HepG2 (cell line): ENCODE measurements at regions not wholly inside any gene's neighbourhood (a gene's known extent, or its start where the extent isn't known, plus 50 kb on each side); places are given as distances from the start of the nearest gene placed in this dataset.

ENCODE experiments used
- ATAC-seq: fragments of 200-7000 bp; cut with Tn5 transposase; 3 replicates; pipeline ENCODE4 v1.9.1; 2020; ENCODE audit warnings: mild to moderate bottlenecking, moderate library complexity
- BruUV-seq: library from RNA; stranded (reverse); fragments of 400-500 nt; replicated peaks from 2 replicates; lab custom pipeline; 2021; lab: Mats Ljungman, UMichigan
- CTCF ChIA-PET: fragments of 300-600 bp; formaldehyde crosslinking; extraction: SDS; loops from one replicate; lab custom pipeline; 2021; ENCODE audit warnings: low total read pairs, inconsistent platforms, low intra/inter-chr PET ratio; lab: Yijun Ruan, JAX
- POLR2A ChIA-PET: fragments of 350-600 bp; sonication (Branson Sonifier 250); formaldehyde crosslinking; loops from one replicate; lab custom pipeline; 2020; ENCODE audit warnings: antibody characterized with exemption, inconsistent platforms; lab: Yijun Ruan, JAX
- DNase-seq: peaks from one replicate; pipeline ENCODE4 v3.0.0-alpha.2; 2015; ENCODE audit warnings: low spot score
- FAIRE-seq: peaks from 3 replicates; lab custom pipeline; 2011; peaks lifted over from hg19 to GRCh38; lab: Jason Lieb, UNC
- H2AFZ ChIP-seq: one replicate; pipeline ENCODE4 v1.6.1; 2011; ENCODE audit warnings: low read length, inconsistent platforms
- H3K27ac ChIP-seq: fragments of 300-600 bp; 3 replicates; pipeline ENCODE4 v1.8.0; 2011; ENCODE audit warnings: mixed run types, mild to moderate bottlenecking, mixed read lengths, low read length, inconsistent platforms; ENCODE audit not compliant: insufficient read depth; ENCODE audit errors: extremely low read length
- H3K27me3 ChIP-seq, 2 experiments: fragments of 200-600 bp in 1 of 2; 2 replicates in 1 of 2; 3 replicates in 1 of 2; pipeline versions ENCODE4 v1.6.0 to v1.8.0; 2011; ENCODE audit warnings: low read length in 2 of 2, mild to moderate bottlenecking in 2 of 2, moderate library complexity in 2 of 2, inconsistent platforms in 1 of 2; ENCODE audit not compliant: insufficient read depth in 2 of 2, control insufficient read depth in 1 of 2
- H3K36me3 ChIP-seq, 2 experiments: fragments of 200-600 bp in 1 of 2; replicated peaks in 1 of 2; 2 replicates in 1 of 2; 3 replicates in 1 of 2; pipeline versions ENCODE4 v1.5.1 to v1.8.0; 2011; ENCODE audit warnings: low read length in 2 of 2, inconsistent platforms in 1 of 2; ENCODE audit not compliant: insufficient read depth in 2 of 2, control insufficient read depth in 1 of 2
- H3K4me1 ChIP-seq: 2 replicates; pipeline ENCODE4 v1.5.1; 2012; ENCODE audit warnings: low read length, inconsistent platforms; ENCODE audit not compliant: insufficient read depth
- H3K4me2 ChIP-seq: 2 replicates; pipeline ENCODE4 v1.6.0; 2011; ENCODE audit warnings: low read depth, low read length, inconsistent platforms
- H3K4me3 ChIP-seq, 3 experiments: fragments of 200-600 bp in 1 of 3; sonication (generic), shearing (Covaris generic) in 1 of 3; replicated peaks in 1 of 3; 2 replicates each; pipeline ENCODE4 v1.5.1; 2011 to 2016; ENCODE audit warnings: low read length in 3 of 3, inconsistent platforms in 2 of 3, low read depth in 2 of 3, mild to moderate bottlenecking in 2 of 3, control low read depth in 1 of 3, mixed read lengths in 1 of 3; ENCODE audit not compliant: insufficient read depth in 1 of 3
- H3K79me2 ChIP-seq: one replicate; pipeline ENCODE4 v1.6.1; 2011; ENCODE audit warnings: low read length, inconsistent platforms; ENCODE audit not compliant: insufficient read depth
- H3K9ac ChIP-seq: 2 replicates; pipeline ENCODE4 v1.6.0; 2011; ENCODE audit warnings: mild to moderate bottlenecking, low read depth, low read length, inconsistent platforms; ENCODE audit not compliant: insufficient read depth
- H3K9me3 ChIP-seq: 2 replicates; pipeline ENCODE4 v1.5.1; 2012; ENCODE audit warnings: mild to moderate bottlenecking, low read length
- H4K20me1 ChIP-seq: 2 replicates; pipeline ENCODE4 v1.6.0; 2011; ENCODE audit warnings: inconsistent platforms, mild to moderate bottlenecking, low read length, moderate library complexity; ENCODE audit not compliant: insufficient read depth
- AKAP8 ChIP-seq: sonication (generic); formaldehyde crosslinking; IDR thresholded peaks from 2 replicates; pipeline ENCODE4 v1.5.1; 2020; ENCODE audit warnings: mild to moderate bottlenecking, missing genetic modification reagents
- HOXD1 ChIP-seq: sonication (generic); formaldehyde crosslinking; IDR thresholded peaks from 2 replicates; pipeline ENCODE4 v1.5.0; 2020; ENCODE audit warnings: missing genetic modification reagents
- POGZ ChIP-seq: sonication (generic); formaldehyde crosslinking; IDR thresholded peaks from 2 replicates; pipeline ENCODE4 v1.4.0; 2020; ENCODE audit warnings: mild to moderate bottlenecking, missing genetic modification reagents
- PTBP1 ChIP-seq: fragments of 200-400 bp; formaldehyde crosslinking; IDR thresholded peaks from 2 replicates; pipeline ENCODE4 v1.6.1; 2018; ENCODE audit warnings: low read length, low read depth; ENCODE audit not compliant: poor library complexity, severe bottlenecking
- RBFOX2 ChIP-seq: fragments of 200-400 bp; formaldehyde crosslinking; IDR thresholded peaks from 2 replicates; pipeline ENCODE4 v1.6.1; 2017; ENCODE audit warnings: low read depth, mild to moderate bottlenecking, low read length
- RFXANK ChIP-seq: IDR thresholded peaks from 2 replicates; pipeline ENCODE4 v1.6.1; 2016
- SIN3A ChIP-seq: IDR thresholded peaks from 2 replicates; pipeline ENCODE4 v1.6.1; 2011; ENCODE audit warnings: low read depth, mild to moderate bottlenecking, control low read depth, low read length, borderline replicate concordance
- ZFP36L2 ChIP-seq: sonication (generic); formaldehyde crosslinking; IDR thresholded peaks from 2 replicates; pipeline ENCODE4 v1.4.0; 2020; ENCODE audit warnings: missing genetic modification reagents
- ZNF274 ChIP-seq: sonication (generic); formaldehyde crosslinking; IDR thresholded peaks from 2 replicates; pipeline ENCODE4 v1.5.1; 2020; ENCODE audit warnings: mild to moderate bottlenecking, missing genetic modification reagents
- ZNF296 ChIP-seq: sonication (generic); formaldehyde crosslinking; conservative IDR thresholded peaks from 2 replicates; pipeline ENCODE4 v1.5.0; 2020; ENCODE audit warnings: mild to moderate bottlenecking, missing genetic modification reagents
- ZNF770 ChIP-seq: sonication (generic); formaldehyde crosslinking; IDR thresholded peaks from 2 replicates; pipeline ENCODE4 v1.5.0; 2020; ENCODE audit warnings: mild to moderate bottlenecking, missing genetic modification reagents
- ZNF782 ChIP-seq: sonication (generic); formaldehyde crosslinking; IDR thresholded peaks from 2 replicates; pipeline ENCODE4 v1.4.0; 2020; ENCODE audit warnings: missing genetic modification reagents, mild to moderate bottlenecking, borderline replicate concordance
- ZNF841 ChIP-seq: sonication (generic); formaldehyde crosslinking; IDR thresholded peaks from 2 replicates; pipeline ENCODE4 v1.8.1; 2023; ENCODE audit warnings: missing genetic modification reagents, borderline replicate concordance
- WGBS: methylation state at CpG from one replicate; pipeline ENCODE4 v1.1.6; 2017; ENCODE audit warnings: low lambda C conversion rate; 5-methylcytosine and 5-hydroxymethylcytosine counted together
- in situ Hi-C: cut with HindIII; loops from 2 replicates; pipeline ENCODE4 v1.10.0; 2017; ENCODE audit warnings: low pct_unique_long_range_greater_than_20kb; ENCODE audit not compliant: extremely low pct_ligation_motif_present
- intact Hi-C: fragments of 100-400 bp; cut with micrococcal nuclease; formaldehyde crosslinking; loops from one replicate; pipeline ENCODE4 v1.10.0; 2022; ENCODE audit not compliant: unreplicated experiment

- no peak overlapping the region for H3K9ac ChIP-seq
- peaks cover 0 to 17% of the 10 kb centered on the region in 2 experiments; a peak in 2 of 5 replicates for H3K27me3 ChIP-seq
- ATAC-seq, result no peak
- no peak overlapping the region for H3K4me3 ChIP-seq
- H3K9me3 ChIP-seq, result no peaks in the 10 kb centered on the region
- no peaks in the 10 kb centered on the region for H3K36me3 ChIP-seq
- BruUV-seq, result no TSS peak
- no peaks in the 10 kb centered on the region for H3K79me2 ChIP-seq
- intact Hi-C loops, result no loop called here
- ChIA-PET CTCF (no interaction called here), POLR2A (no interaction called here)
- TF ChIP-seq ZNF770 (CRISPR knock-in tag), result no peak
- TF ChIP-seq POGZ, result no peak
- TF ChIP-seq AKAP8 (CRISPR knock-in tag), result no peak
- TF ChIP-seq ZNF841 (CRISPR knock-in tag), result no peak
- no peak for TF ChIP-seq HOXD1 (CRISPR knock-in tag)
- no peak for TF ChIP-seq PTBP1
- in situ Hi-C loops, result no loop called here
- H4K20me1 ChIP-seq, result no peaks in the 10 kb centered on the region
- no peak for FAIRE-seq
- H3K27ac ChIP-seq, result no peak overlapping the region
- H3K4me1 ChIP-seq, result no peaks in the 10 kb centered on the region
- 0% methylated on average over 1 of the region's 5 CpGs for WGBS
- H3K4me2 ChIP-seq, result no peak overlapping the region
- no peak for DNase-seq
- H2AFZ ChIP-seq, result no peak overlapping the region
Measured at GRCh38 chr18:75625966-75626365, 198.5 kb upstream of the SMIM21 start.

GRCh38 chr18:75624869-75625268, 197.4 kb upstream of the SMIM21 start:
- TF ChIP-seq SIN3A, result no peak
- TF ChIP-seq ZNF274 (CRISPR knock-in tag), result no peak
- TF ChIP-seq ZNF296 (CRISPR knock-in tag), result no peak
- TF ChIP-seq RBFOX2, result no peak
- no peak for TF ChIP-seq ZFP36L2 (CRISPR knock-in tag)
- no peak for TF ChIP-seq RFXANK (CRISPR knock-in tag)
- no peak for TF ChIP-seq ZNF782 (CRISPR knock-in tag)
- ATAC-seq (no peak), FAIRE-seq (no peak), DNase-seq (no peak)
- no peak overlapping the region for H3K27ac ChIP-seq
- ChIA-PET CTCF (no interaction called here), POLR2A (no interaction called here)
- H3K9me3 ChIP-seq, result no peaks in the 10 kb centered on the region
- H3K4me3 ChIP-seq, result no peak overlapping the region
- H3K4me1 ChIP-seq, result no peaks in the 10 kb centered on the region
- no TSS peak for BruUV-seq
- H3K27me3 ChIP-seq, result peaks cover 0 to 17% of the 10 kb centered on the region in 2 experiments; a peak in 2 of 5 replicates
- no peak overlapping the region for H3K9ac ChIP-seq
- no peaks in the 10 kb centered on the region for H4K20me1 ChIP-seq
- no peaks in the 10 kb centered on the region for H3K79me2 ChIP-seq
- no peaks in the 10 kb centered on the region for H3K36me3 ChIP-seq
- in situ Hi-C loops, result no loop called here
- WGBS, result 36% methylated on average over 5 of the region's 5 CpGs
- no peak overlapping the region for H2AFZ ChIP-seq
- intact Hi-C loops, result no loop called here
- H3K4me2 ChIP-seq, result no peak overlapping the region
